ENCODE measurements at regions not wholly inside any gene's neighbourhood (a gene's known extent, or its start where the extent isn't known, plus 50 kb on each side); places are given as distances from the start of the nearest gene placed in this dataset.
"Not testable (repeated sequence)": the region's sequence is repeated elsewhere in the genome, so short reads cannot be mapped to it uniquely, and the experiment has no call there.

GRCh38 chr6:16932920-16933319 lies 168.9 kb upstream of the STMND1 start:
- TF ChIP-seq ZFX (IDR thresholded peaks at IDR 0.05) (no peak), CTCF (conservative IDR thresholded peaks at IDR 0.05) (no peak)
- H3K27ac ChIP-seq: no peak overlapping the region

GRCh38 chr6:16931079-16931478 lies 169.8 kb upstream of the ATXN1 start:
- H3K27ac ChIP-seq: not testable (repeated sequence)

GRCh38 chr6:16930432-16930831 lies 169.2 kb upstream of the ATXN1 start:
- H3K27ac ChIP-seq: no peak overlapping the region
- TF ChIP-seq ZFX (IDR thresholded peaks at IDR 0.05) (no peak), CTCF (conservative IDR thresholded peaks at IDR 0.05) (no peak)

GRCh38 chr6:16929809-16930208 lies 168.5 kb upstream of the ATXN1 start:
- H3K27ac ChIP-seq: no peak overlapping the region
- no peak for TF ChIP-seq ZFX (IDR thresholded peaks at IDR 0.05)
- TF ChIP-seq CTCF (conservative IDR thresholded peaks at IDR 0.05): no peak

- H3K27ac ChIP-seq: no peak overlapping the region
- TF ChIP-seq CTCF (conservative IDR thresholded peaks at IDR 0.05) (no peak), ZFX (IDR thresholded peaks at IDR 0.05) (no peak)
Measured at GRCh38 chr6:16928387-16928786, 167.1 kb upstream of the ATXN1 start.

GRCh38 chr6:16927205-16927604 lies 165.9 kb upstream of the ATXN1 start:
- H3K27ac ChIP-seq: no peak overlapping the region
- TF ChIP-seq ZFX (IDR thresholded peaks at IDR 0.05) (no peak), CTCF (conservative IDR thresholded peaks at IDR 0.05) (no peak)

GRCh38 chr6:16925461-16925860 lies 164.2 kb upstream of the ATXN1 start:
- no peak for TF ChIP-seq CTCF (conservative IDR thresholded peaks at IDR 0.05)
- no peak for TF ChIP-seq ZFX (IDR thresholded peaks at IDR 0.05)
- H3K27ac ChIP-seq: no peak overlapping the region

- no peak overlapping the region for H3K27ac ChIP-seq
- TF ChIP-seq CTCF (conservative IDR thresholded peaks at IDR 0.05) (no peak), ZFX (IDR thresholded peaks at IDR 0.05) (no peak)
Measured at GRCh38 chr6:16922282-16922681, 161.0 kb upstream of the ATXN1 start.
